ENCODE measurements at regions not wholly inside any gene's neighbourhood (a gene's known extent, or its start where the extent isn't known, plus 50 kb on each side); places are given as distances from the start of the nearest gene placed in this dataset.

- TF ChIP-seq IRF2 (CRISPR knock-in tag; IDR thresholded peaks at IDR 0.05; ENCODE audit: borderline replicate concordance, low read depth) (no peak), STAT6 (CRISPR knock-in tag; conservative IDR thresholded peaks at IDR 0.05; ENCODE audit: low read depth) (no peak), ATF2 (CRISPR knock-in tag; IDR thresholded peaks at IDR 0.05; ENCODE audit: borderline replicate concordance, low read depth) (no peak), CTCF (IDR thresholded peaks at IDR 0.05) (no peak), PRDM15 (CRISPR knock-in tag; IDR thresholded peaks at IDR 0.05) (no peak), HMGA2 (CRISPR knock-in tag; IDR thresholded peaks at IDR 0.05) (no peak), SP1 (CRISPR knock-in tag; conservative IDR thresholded peaks at IDR 0.05) (no peak), NFYB (CRISPR knock-in tag; conservative IDR thresholded peaks at IDR 0.05; ENCODE audit: low read depth) (no peak), ZNF416 (CRISPR knock-in tag; IDR thresholded peaks at IDR 0.05) (no peak), PREB (CRISPR knock-in tag; IDR thresholded peaks at IDR 0.05; ENCODE audit: borderline replicate concordance) (no peak), TCF7 (CRISPR knock-in tag; IDR thresholded peaks at IDR 0.05; ENCODE audit: low read depth) (no peak), NR2C2 (CRISPR knock-in tag; IDR thresholded peaks at IDR 0.05) (no peak)
These were observed 108.5 kb upstream of the GADD45A start for GRCh38 chr1:67576474-67576873.
